ENCODE measurements at regions not wholly inside any gene's neighbourhood (a gene's known extent, or its start where the extent isn't known, plus 50 kb on each side); places are given as distances from the start of the nearest gene placed in this dataset.
"Not testable (repeated sequence)": the region's sequence is repeated elsewhere in the genome, so short reads cannot be mapped to it uniquely, and the experiment has no call there.

DNA sequence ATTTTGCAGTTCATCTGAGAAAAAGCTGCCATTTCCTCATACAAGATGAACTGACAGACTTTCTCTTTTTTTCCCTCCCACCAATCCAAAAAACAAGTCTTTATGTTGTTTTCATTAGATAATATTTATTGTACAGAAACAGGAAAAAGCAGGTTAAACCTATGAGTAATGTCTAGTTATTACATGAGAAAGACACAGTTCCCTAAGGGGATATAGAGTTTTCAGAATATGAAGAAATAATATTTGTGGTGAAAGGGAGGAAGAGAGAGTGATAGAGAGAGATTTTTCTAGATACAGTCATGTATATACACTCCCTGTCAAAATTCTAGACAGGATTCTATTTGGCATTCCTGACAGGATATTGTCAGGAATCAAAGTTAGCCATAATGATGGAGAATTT is 392.4 kb downstream of the BMP2 start:
- no peak for DNase-seq

DNA sequence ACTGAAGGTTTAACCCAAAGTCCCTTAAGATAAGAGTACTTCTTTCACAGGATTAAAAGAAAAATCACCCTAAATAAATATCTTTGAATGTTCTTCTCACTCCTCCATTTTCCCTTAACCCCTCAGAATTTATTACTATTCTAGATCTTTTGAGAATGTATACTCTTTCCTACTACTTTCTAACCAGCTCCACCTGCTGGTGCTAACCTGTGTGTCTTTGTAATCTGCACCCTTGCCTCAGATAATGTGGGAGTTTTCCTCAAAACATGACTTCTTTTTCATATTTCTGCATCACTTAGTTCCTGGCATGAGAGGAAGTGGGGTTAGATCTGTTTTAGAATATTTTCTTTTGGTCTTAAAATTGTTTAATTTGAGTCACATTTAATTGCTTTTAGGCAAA is 394.2 kb downstream of the BMP2 start:
- DNase-seq, result no peak

DNA sequence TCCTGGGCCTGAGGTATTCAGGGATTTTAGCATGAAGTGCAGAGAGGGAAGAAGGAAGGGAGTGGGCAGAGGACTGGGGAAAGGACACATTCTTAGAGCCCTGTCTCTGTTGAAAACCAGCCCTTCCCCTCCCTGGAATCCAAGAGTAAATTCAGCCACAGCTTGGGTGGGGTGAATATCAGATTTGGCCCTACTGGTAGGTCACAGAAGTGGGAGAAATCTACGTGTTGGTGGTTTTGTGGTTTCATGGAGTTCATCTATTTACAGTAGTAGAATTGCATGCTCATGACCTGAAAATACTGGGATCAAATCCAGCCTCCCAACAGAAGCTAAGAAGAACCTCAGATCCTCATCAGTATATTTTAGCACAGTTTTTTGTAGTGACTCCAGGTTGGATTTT is 404.4 kb downstream of the BMP2 start:
- DNase-seq, result no peak

- DNase-seq, result no peak
These were observed 407.1 kb downstream of the BMP2 start for GRCh38 chr20:7174554-7174953.

DNA sequence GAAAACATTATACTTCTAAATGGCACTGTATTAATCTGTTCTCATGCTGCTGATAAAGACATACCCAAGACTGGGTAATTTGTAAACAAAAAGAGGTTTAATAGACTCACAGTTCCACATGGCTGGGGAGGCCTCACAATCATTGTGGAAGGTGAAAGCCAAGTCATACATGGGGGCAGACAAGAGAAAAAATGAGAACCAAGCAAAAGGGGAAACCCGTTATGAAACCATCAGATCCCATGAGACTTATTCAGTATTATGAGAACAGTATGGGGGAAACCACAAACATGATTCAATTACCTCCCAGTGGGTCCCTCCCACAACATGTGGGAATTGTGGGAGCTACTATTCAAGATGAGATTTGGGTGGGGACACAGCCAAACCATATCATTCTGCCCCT is 408.3 kb downstream of the BMP2 start:
- not testable (repeated sequence) for DNase-seq

DNA sequence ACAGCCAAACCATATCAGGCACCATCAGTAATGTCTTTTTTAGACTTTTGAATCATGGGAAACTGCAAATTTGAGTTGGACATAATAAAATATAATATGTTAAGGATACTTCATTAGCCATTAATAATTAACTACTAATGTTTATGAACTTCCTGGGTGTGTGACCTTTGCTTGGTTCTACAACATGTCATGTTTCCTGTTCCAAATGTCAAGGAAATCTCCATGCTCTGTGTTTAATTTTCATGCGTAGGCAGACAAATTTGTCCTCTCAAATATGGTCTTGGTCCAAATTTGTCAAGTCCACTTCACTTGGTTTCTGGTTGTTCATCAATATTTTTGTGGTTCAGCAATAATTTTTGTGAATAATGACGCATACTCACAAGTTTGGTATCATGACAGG is 410.5 kb downstream of the BMP2 start:
- DNase-seq, result no peak

DNA sequence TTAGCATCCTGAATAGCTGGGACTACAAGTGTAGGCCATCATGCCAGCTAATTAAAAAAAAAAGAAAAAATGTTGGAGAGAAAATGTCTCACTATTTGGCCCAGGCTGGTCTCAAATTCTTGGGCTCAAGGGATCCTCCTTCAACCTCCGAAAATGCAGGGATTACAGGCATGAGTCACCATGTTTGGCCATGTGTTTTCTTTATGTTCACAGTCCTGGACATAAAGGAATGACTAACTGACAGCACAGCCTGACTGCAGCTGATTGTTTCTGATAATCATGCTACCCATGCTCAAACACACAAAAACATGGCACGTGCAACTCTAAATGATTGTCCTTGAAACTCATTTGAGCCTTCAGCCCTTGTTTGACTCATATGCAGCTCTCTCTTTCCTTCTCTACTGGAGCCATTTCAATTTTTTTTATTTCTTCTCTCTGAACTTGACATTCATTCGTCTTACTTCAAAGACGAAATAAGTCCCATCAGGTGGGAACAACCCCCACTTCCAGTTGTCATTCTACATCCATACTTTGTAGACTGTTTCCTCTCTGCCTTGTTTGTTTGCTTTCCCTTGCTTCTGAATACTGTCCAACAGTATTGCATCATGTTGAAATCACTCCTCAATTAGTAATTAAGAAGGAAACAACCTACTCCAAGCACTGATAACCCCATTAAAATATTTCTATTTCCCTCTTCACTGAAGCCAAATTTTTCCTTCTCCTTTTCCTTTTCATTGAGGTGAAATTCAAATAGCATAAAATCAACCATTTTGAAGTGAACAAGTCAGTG is 413.0 kb downstream of the BMP2 start:
- DNase-seq, result no peak

DNA sequence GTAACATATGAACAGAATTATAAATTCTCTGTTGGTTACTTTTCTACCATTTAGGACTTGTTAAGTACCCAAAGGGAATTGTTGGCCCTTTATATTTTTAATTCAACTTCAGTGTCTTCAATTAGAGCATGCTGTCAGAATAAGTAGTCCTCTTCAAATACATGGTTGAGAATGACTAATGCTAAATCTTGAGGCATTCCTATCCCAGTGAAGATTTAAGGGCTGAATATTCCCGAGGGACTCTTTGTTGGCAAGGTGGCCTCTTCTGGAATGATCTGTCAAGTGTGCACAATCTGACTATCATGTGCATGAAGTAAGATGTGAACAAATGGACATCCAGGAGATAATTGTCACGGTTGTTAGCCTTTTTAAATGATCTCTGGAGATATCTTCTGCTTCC is 421.7 kb downstream of the BMP2 start:
- DNase-seq, result no peak

DNA sequence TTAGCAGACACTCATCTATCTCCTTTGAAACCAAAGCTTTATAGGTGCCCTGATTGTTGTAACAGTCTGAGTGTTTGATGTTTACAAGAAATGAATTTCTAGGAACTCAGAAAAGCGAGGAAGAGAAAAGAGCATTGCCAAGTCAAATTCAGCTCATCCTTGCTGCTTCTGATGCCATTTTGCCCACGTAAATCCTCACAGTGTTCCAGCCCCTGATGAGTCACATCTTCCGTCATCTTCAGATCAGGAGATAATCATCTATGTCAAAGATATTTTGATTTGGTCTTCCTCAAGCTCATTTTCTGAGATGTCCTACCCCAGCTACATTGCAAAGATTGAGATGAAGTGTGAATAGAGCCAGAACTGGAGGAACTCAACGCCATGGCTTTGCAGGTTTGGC is 426.2 kb downstream of the BMP2 start:
- DNase-seq, result no peak

DNA sequence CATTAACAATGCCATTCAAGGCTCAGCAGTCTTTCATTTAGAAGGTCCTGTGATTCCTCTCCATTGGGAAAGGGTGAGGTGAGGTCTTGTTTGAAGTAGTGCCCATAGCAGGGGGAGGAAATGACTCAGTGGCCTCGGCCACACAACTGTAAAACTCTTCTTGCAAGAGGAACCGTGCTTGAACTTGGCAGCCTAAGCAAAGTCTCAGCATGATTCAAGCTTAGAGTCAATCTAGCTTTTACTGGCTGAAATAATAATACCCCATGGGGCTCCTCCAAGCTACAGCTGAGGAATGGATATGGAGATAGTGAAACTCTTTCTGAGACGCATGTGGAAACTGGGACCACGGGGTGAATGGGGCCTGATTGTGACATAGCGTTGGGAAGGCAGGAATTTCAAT is 428.2 kb downstream of the BMP2 start:
- DNase-seq, result no peak

- DNase-seq, result no peak
These were observed 429.0 kb downstream of the BMP2 start for GRCh38 chr20:7196481-7196880.

DNA sequence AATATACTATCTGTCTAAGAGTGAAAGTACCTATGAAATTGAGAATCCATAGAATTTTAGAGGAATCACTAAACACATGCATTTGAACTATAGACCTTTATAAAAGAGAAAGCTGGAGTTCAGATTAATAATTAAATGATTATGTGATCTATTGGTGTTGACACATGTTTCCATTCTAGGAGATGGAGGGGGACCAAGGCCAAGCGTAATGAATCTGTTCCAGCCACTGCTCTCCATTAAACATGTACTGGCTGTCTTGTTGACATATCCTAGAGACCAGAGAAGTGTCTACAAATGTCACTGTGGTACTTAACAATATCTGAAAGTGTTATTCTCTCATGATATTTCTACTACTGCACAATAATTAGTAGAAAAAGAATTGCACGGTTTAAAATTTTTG is 432.4 kb downstream of the BMP2 start:
- no peak for DNase-seq

GRCh38 chr20:7207186-7207798 is 439.8 kb downstream of the BMP2 start:
- no peak for DNase-seq

DNA sequence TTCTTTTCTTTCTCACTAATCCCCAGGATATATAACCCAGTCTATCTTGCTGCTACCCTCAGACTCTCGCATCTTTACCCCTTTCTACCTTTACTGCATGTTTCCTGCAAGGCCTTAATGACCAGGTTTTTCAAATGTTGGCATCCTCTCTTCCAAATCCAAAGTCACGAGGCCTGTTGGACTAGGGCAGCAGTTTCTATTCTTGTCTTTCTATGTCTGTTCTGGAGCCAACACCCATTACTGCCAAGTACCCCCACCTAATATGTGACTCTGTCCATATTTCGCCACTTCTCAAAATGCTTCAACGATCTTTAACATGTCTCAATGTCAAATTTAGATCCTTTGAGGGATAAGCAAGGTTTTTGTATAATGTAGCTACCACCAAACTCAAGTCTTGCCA is 443.4 kb downstream of the BMP2 start:
- no peak for DNase-seq

DNA sequence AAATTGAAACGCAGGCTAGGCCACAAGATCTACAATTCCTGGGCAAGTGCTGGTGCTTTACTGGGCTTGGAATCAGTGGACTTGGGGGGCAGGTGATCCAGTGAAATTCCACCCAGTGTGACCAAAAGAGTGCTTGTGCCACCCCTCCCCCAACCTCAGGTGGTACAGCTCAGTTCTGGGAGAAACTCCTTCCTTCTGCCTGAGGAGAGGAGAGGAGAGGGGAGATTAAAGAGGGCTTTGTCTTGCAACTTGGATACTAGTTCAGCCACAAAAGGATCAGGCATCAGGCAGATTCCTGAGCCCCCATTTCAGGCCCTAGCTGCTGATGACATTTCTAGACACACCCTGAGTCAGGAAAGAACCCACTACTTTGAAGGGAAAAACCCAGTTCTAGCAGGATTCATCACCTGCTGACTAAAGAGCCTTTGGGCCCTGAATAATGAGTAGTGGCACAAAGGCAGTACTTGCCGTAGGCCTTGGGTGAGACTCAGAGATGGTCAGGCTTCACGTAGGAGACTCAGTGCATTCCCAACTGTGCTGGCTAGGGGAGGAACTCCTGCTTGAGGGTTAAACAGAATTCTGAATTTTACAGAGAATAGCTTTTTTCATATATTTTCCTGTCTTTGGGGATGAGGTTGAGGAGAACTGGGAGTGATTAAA is 446.7 kb downstream of the BMP2 start:
- DNase-seq, result no peak

DNA sequence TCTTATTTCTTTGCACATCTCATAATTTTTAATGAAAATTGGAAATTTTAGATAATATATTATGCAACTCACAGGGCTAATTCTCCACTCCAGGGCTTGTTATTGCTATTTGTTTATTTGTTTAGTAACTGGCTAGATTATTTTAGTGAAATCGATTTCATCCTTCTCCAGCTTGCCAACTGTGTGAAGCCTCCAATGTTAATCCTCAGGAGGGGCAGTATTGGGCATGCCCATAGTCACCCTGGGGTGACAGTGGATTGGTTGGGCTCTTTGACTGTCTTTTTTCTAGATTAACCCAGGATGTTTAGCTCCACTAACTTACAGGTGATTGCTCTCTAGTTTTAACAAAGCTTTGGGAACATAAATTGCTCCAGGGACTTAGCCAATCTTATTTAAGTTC is 450.1 kb downstream of the BMP2 start:
- DNase-seq, result no peak

- DNase-seq, result no peak
These were observed 453.3 kb downstream of the BMP2 start for GRCh38 chr20:7220755-7221154.

- DNase-seq, result no peak
These were observed 458.7 kb downstream of the BMP2 start for GRCh38 chr20:7226156-7226555.

GRCh38 chr20:7231303-7231702 is 463.8 kb downstream of the BMP2 start:
- DNase-seq, result no peak

DNA sequence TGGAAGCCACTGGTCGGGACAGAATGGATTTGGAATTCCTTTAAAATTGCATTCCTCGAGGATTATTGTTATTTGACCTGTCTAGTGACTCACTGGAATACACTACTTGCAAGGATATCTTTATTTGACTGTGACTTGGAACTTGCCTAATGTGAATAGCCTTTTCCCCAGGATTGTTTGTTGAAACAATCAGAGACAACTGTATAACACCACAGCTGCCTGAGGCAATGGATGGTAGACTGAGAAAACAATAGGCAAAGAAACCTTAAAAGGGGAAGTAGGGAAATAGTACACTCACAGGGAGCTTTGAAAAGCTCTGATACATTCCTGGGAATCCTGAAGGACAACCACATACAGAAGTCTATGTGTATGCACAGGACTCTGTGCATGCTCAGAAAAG is 465.3 kb downstream of the BMP2 start:
- DNase-seq, result no peak

DNA sequence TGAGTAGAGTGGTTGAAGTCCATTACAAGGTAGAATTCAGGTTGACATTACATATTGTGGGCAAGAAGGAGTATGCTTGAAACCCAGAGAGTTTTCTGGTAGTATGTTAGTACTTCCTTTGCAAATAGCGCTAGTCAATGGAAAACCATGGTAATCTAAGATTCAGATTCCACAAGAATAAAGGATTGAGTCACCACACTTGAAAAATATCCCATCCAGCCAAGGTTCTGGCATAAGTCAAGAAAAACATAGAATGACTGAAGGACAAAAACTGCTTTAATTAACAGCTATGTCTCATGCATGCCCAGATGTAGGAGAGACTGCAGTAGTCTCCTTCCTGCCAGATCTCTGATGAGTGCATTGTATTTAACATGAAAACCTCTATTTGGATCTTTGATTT is 469.8 kb downstream of the BMP2 start:
- DNase-seq, result no peak

DNA sequence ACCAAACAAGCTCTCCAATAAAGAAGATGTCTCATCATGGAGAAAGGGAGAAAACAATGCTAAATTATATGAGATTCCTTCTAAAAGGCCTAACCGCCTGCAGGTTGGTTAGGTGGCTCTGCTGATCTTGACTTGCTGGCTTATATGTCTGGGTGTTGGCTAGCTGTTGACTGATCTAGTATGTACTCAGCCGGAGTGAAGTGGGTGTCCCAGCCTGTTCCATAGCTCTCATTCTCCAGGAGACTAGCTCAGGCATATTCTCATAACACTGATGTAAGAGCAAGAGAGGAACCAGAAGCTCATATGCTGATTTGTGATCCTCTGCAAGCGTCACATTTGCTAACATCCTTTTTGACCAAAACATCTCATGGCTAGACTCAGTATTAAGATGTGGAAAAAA is 473.0 kb downstream of the BMP2 start:
- no peak for DNase-seq
